GM21619 (cell line): ENCODE measurements at regions not wholly inside any gene's neighbourhood (a gene's known extent, or its start where the extent isn't known, plus 50 kb on each side); places are given as distances from the start of the nearest gene placed in this dataset.
A peak's percentile ranks its signal among the peaks of the same experiment; 100 is the strongest.
"Not testable (repeated sequence)": the region's sequence is repeated elsewhere in the genome, so short reads cannot be mapped to it uniquely, and the experiment has no call there.

Experiments
- ATAC-seq: cut with Tn5 transposase; IDR thresholded peaks from one replicate; pipeline ENCODE4 v1.9.1; 2021; ENCODE audit not compliant: unreplicated experiment

GRCh38 chrX:121283921-121284320 is 236.5 kb downstream of the GLUD2 start:
- no peak for ATAC-seq

GRCh38 chrX:121298499-121298898 is 251.1 kb downstream of the GLUD2 start:
- ATAC-seq: no peak

GRCh38 chrX:121301356-121301755 is 253.9 kb downstream of the GLUD2 start:
- ATAC-seq: no peak

GRCh38 chrX:121301822-121302221 is 254.4 kb downstream of the GLUD2 start:
- ATAC-seq: no peak

GRCh38 chrX:121307449-121307848 is 260.0 kb downstream of the GLUD2 start:
- ATAC-seq: peak; percentile 82

DNA sequence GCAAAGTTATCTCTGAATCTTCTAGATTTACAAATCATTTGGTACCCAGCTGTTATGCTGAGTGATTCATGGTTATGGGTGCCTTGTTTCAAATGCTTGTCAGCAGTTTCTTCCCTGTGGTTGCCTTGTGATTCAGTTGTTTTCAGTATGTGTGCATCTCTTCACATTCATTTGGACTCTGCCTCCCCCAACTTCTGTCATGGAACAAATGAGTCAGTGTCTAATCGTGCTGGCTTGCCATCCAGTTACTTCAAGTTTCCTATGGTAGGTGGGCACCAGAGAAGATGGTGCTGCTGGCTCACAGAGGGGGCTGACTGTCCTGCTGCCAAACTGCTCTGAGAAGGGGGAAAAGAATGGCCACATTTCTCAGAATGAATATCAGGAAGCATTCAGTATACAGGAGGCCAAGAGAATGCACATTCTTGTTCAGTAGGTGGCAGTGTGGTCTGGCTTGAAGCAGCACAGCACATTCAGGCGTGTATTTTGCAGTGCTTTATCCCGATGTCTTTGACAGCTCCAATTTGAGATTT is 260.9 kb downstream of the GLUD2 start:
- peak; percentile 70 for ATAC-seq

DNA sequence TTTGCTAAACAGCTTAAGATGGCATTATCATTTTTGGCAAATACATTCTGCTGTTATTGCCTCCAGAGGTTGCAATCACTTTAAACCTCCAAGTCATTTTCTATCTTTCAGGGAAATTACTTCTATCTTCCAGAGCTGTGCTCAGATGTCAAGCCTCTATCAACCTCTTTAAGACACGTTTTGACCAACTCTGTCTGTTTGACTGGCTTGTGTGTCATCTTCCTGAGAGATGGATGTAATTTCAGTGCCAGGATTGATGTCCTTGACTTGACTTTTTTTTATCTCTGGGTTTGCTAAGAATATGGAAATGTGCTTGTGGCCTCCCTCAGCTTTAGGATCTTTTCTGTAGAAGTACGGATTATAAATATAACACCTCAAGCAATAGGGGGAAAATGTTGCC is 263.4 kb downstream of the GLUD2 start:
- no peak for ATAC-seq

- ATAC-seq: no peak
Observed at GRCh38 chrX:121320441-121320840, 273.0 kb downstream of the GLUD2 start.

- ATAC-seq: no peak
Observed at GRCh38 chrX:121322159-121322558, 274.7 kb downstream of the GLUD2 start.

DNA sequence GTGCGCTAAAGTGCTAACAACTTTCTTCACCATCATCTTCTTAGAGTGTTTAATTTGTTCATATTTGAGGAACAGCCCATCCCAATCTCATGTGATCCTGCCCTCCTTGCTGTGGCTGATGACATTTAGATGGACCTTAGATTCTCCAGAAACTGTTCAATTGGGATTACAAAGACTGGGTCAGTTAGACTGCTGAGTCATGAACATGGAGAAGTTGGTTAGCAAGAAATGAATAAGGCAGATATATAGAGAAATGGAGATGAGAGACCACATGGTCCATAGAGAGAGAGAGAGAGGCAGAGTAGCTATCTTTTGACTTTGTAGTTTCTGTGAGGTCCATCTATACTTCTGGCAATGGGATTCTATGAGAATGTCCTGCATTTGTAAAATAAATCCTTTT is 275.9 kb downstream of the GLUD2 start:
- no peak for ATAC-seq

- no peak for ATAC-seq
Observed at GRCh38 chrX:121333942-121334341, 286.5 kb downstream of the GLUD2 start.

DNA sequence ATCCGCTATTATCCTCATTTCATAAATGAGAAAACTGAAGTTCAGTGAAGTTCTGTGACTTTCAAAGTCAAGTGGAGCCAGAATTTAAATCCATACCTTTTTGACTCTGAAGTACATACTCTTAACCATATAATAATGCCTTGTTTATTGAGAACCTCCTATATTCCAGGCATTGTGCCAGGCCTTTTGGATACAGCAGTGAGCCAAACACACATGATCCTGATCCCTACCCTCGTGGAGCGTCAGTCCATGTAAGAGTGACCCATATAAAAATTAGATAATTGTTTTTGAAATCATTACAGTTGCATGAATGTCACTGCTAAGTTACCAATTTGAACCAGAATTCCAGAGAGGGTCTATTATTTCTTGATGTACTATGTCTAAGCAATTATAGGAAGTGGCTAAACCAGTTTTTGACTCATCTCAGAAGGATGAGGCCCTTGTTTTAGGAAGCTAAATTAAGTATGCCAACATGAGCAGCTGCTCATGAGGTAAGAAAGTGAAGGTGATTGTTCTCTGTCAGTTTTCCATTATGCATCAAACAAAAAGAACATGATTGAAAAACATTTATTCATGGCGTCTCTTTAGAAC is 289.5 kb downstream of the GLUD2 start:
- ATAC-seq: no peak

- no peak for ATAC-seq
Observed at GRCh38 chrX:121337816-121338215, 290.4 kb downstream of the GLUD2 start.

DNA sequence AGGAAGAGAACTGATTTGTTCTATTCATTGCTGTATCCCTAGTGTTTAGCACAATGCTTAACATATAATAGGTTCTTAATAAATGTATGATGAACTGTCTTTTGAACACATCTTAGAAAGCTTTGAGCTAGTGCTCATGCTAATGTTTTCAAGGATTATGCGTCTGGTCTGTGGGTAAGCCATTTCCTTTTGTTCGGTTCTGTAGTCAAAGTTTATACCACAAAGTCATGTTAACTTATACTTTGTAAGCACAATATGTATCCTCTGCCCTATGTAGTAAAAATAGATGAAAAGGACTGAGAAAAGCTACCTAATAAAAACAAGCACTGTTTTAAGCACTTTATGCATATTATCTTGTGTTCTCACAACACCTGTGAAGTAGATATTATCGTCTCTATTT is 301.9 kb downstream of the GLUD2 start:
- no peak for ATAC-seq

DNA sequence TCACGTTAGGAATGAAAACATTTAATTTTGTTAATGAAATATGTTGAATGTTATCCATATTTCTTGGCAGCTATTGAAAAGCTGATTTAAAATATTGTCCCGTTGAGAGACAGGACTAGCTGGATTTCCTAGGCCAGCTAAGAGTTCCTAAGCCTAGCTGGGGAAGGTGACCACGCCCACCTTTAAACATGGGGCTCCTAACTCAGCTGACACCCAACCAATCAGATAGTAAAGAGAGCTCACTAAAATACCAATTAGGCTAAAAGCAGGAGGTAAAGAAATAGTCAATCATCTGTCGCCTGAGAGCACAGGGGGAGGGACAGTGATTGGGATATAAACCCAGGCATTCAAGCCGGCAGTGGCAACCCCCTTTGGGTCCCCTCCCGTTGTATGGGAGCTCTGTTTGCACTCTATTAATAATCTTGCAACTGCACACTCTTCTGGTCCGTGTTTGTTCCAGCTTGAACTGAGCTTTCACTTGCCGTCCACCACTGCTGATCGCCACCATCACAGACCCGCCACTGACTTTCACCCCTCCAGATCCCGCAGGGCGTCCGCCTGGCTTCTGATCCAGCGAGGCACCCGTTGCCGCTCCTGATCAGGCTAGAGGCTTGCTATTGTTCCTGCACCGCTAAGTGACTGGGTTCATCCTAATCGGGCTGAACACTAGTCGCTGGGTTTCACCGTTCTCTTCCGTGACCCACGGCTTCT is 308.9 kb downstream of the GLUD2 start:
- ATAC-seq: no peak

GRCh38 chrX:121356850-121357171 is 309.4 kb downstream of the GLUD2 start:
- ATAC-seq: no peak

DNA sequence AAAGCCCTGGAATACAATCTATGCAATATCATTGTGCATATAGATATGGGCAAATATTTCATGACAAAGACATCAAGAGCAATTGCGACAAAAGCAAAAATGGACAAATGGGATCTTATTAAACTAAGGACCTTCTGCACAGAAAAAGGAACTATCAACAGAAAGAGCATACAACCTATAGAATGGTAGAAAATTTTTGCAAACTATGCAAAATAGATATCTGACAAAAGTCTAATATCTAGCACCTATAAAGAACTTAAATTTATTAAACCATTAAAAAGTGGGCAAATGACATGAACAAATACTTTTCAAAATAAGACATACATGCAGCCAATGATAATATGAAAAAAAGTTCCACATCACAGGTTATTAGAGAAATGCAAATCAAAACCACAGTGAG is 312.9 kb downstream of the GLUD2 start:
- ATAC-seq: no peak

GRCh38 chrX:121365572-121366161 is 318.3 kb downstream of the GLUD2 start:
- ATAC-seq: no peak

GRCh38 chrX:121374471-121374870 is 327.1 kb downstream of the GLUD2 start:
- ATAC-seq: no peak

DNA sequence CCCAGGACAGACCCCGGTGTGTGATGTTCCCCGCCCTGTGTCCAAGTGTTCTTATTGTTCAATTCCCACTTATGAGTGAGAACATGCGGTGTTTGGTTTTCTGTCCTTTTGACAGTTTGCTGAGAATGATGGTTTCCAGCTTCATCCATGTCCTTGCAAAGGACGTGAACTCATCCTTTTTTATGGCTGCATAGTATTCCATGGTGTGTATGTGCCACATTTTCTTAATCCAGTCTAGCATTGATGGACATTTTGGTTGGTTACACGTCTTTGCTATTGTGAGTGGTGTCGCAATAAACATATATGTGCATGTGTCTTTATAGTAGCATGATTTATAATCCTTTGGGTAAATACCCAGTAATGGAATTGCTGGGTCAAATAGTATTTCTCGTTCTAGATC is 334.5 kb downstream of the GLUD2 start:
- ATAC-seq: not testable (repeated sequence)

DNA sequence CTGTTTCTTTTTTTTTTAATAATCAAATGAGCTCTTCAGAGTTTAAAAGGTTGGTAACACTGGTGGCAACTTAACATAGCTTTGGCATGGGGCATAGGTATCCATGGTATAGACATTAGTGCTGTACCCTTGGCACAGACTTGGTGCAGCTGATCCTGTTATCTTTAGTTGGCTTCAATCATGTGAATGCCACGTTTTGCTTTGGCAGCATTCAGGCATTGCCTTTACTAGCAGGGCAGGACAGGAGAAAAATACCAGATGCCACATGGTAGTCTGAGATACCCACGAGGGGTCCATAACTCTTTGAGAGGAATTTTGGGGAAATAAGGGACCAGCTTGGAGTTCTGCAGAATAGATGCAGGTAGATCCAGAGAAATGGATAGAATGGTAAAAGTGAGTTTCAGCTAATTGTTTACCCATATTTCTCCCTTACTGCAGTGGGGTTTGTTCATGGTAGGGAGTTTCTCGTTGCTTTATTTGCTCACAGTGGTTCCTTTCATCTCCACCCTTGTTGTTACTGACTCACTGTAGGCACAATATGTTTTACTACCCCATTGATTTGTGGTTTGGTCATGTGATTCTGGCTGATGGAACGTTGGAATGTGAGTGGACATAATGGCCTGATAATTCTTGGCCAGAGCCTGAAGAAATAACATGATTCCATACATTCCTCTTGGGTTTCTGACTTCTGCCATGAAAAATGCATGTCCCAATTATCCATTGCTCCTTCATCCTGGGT is 342.7 kb downstream of the GLUD2 start:
- no peak for ATAC-seq

GRCh38 chrX:121405826-121406225 is 358.4 kb downstream of the GLUD2 start:
- ATAC-seq: no peak
